COR-L47 (cell line): ENCODE measurements at regions not wholly inside any gene's neighbourhood (a gene's known extent, or its start where the extent isn't known, plus 50 kb on each side); places are given as distances from the start of the nearest gene placed in this dataset.

Source experiments
- DNase-seq: peaks from one replicate; lab custom pipeline; 2025; lab: John Stamatoyannopoulos, UW

DNA sequence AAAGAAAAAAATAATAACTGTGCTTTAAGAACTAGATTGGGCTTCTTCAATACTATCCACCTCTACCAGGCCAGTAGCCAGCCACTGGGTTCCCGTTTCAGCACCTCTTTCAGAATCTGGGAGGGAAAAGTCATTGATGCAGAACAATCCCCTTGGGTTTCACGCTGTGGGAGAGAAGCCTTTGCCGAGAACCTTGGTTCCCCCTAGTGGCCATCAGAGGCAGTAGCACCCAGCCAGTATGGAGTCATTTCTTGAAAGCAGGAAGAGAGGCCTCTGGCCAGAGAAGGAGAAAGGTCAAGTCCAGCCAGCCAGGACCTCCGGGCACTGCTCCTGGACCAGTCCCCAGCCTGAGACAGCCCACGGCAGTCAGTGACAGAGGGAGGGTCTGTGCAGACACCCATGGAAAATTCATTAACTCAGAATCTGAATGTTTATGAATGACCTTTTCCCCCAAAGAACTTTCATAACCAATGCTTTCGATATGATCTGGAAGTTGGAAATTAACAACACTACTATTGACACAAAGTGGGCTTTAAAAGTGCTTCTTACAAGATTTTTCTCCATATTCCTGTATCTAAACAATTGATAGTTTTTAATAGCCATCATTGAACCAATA, 51.2 kb upstream of the CDH5 start:
- peak; percentile 82 for DNase-seq

DNA sequence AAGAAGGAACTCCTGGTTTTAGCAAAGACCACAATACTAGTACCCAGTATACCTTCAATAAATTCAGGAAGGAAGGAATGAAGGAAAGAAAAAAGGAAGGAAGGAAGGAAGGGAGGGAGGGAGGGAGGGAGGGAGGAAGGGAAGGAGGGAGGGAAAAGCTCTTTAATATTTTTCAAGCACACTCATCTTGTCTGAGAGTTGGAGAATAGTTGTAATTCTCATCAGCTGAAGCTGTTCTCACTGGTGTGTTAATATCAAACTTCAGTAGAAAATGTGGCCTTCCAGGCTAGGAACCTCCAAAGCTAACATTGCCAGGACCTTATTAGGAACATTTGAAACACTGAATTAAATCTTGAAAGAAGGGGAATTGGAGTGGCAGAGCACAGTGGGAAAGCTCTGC, 55.2 kb upstream of the CDH5 start:
- no peak for DNase-seq

DNA sequence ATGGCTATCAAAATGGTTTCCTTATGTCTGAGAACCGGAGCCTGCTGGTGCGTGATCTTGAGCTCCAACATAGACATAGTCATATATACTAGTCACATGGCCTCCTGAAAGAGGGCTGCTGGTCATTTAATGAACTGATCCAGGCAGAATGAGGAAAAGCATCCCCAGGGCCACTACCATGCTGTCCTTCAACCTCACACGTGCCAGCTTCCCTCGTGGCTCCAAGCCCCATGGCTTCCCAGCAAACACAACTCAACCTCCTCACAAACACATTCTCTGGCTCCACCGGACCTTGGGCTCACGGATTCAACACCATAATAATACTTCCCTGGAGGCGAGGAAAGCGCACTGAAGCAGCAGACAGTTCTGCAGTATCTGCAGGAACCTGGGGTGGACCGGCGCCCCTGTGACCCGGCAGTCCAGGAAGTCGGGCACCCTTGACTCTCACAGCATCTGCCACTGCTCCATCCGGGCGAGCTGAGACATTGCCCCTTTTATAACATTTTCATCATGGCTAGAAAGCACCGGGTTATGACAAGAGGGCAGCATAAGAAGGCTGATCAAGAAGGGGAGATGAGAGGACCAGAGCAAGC, 57.2 kb upstream of the CDH5 start:
- DNase-seq = no peak

DNA sequence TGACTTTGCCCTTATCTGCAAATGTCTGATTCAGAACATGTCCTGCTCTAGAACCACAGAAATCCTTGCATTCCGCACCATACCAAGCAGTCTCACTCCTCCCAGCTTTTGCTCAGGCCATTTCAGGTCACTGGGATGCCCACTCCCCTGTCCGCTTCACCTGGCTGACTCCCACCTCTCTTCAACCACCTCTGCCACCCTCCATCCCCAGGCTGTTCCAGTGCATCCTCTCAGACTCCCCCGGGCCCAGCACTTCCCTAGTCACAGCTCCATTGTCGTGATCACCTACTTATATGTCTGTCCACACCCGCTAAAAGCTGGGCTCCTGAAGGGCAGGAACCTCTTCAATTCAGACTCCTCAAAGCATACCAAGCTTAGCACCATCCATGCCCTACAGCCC, 58.4 kb upstream of the CDH5 start:
- DNase-seq = no peak

DNA sequence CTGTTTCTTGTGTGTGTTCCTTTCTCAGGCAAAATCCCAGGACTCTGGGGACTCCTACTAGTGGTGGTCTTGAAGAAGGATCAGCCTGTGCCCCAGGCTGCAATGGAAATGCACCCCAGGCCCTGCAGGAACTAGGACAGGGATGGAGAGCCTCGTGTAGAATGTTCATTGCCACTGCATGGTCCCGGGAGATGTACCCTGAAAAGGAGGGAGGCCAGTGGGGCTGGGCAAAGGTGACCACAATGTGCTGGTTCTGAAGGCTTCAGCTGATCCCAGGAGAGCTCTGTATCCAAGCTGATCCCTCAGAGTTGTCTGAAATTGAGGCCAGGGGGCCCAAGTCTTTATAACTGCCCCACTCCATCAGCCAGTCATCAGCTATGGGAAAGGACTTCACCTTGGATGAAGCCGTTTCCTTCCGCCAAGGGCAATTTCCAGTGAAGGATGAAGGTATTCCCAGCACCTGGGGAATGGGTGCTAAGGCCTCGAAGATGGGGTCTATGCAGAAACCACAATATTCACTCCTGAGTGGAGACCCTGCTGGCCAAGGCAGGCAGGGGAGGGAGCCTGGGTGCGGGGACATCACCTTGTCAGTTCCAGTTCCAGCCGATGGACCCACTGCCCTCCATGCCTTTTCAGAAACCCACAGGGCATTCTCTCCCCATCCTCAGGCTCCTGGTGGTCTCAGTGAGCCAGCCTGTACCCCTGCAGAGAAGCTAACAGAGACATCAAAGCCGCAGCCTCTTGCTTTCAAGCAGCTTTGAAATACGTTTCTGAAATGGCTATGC, 59.9 kb upstream of the CDH5 start:
- DNase-seq = no peak

DNA sequence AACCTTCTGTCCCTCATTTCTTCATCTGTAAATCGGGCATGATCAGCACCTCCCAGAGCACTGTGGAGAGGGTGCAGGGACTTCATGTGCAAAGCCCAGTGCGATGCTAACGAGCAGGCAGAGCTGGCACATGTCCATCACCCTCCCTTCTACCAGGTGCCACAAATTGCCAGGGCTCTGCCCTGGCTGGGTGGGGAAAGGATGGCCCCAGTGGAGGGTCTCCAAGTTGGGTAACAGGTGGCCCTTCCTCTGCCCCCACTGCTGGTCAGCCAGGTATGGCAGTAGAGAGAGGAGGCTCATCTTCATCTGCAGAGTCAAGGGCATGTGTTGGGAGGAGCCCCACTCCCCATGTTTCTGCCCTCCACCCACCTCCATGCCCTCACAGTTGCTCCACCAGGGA, 61.5 kb upstream of the CDH5 start:
- no peak for DNase-seq

DNA sequence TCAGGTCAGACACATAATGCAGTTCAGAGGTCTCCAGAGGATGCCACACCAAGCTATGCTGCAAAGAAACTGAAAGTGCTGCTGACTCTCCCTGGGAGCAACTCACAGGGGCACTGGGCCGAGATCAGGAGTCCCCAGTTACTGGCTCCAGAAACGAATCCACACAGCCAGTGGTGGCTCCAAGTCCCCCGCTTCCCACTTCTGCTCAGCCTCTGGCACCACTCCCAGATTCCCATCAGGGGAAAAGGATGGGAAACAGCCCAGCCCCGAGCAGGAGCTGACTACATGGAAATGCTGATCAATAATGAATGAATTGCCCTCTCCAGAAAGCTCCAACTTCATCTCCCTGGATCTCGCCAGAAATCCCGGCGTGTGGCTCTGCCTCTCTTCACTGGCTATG, 62.3 kb upstream of the CDH5 start:
- DNase-seq = no peak

DNA sequence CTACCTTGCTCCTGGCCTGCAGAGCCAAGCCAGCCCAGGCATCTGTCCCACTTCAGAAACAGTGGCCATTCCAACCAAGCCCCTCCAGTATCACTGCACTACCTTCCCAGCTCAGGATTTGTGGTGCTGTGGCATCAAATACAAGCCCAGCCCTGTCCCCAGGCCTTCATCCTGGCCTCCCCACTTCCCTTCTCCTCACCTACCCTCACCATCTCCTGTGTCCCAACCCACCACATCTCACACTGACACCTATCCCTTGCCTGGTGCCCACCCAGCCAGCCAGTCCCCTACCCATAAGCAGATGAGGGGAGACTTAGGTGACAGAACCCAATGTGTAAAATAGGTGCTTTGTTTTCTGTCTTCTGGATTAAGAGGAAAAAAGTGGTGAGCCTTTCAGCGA, 66.0 kb upstream of the CDH5 start:
- DNase-seq = no peak

DNA sequence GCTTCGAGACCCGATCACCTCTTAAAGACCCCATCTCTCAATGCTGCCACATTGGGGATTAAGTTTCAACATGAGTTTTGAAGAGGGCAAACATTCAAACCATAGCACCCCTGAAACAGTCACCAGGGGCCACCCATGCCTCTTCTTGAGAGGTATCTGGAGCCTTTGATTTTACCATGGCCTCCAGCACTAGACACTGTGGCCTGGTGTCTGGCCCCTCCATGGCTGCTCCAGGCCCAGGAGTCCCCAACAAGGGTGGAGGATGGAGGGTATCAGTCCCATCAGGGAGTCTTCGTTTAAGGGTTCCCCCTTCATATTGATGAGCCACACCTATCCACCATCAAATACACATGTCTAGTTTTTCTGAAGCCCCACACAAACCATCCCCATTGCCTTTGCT, 66.5 kb upstream of the CDH5 start:
- no peak for DNase-seq

DNA sequence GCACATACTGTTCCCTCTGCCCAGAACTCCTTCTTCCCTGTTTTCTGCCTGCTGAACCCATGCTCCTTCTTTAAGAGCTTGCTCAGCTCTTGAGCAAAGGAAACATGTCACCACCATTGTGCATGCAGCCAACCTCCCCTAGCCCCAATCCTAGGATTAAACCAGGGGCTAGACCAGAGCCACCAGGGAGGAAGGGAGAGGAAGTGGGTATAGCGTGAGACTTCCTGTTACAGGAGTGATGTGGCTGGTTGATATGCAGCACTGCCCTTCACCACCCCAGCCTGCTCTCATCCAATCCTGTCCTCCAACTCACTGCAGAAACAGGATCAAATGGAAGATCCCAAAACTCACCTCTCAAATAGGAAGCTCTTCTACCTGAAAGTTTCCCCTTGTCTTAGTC, 67.1 kb upstream of the CDH5 start:
- DNase-seq = no peak

DNA sequence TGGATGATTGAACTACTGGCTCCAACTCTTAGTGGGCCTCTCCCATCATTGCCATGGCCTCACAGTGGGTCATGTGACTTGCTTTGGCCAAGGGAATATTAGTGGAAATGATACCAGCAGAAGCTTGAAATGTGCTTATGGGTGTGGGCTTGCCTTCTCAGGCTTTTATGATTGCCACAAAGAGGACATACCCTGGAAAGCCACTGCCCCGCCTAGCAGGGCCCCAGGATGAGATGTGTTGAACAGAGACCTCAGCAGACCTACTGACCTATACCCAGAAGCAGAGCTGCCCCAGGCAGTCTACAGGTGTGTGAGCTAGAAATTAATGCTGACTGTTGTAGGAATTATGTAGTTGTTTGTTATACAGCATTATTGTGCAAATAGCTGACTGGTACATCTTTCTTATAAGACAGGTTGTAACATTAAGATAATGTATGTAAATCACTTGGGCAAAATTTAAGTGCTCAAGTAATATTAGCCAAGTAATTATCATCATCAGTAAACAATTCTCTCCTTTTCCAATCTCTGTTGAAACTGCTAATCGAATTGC, 67.8 kb upstream of the CDH5 start:
- DNase-seq = no peak

DNA sequence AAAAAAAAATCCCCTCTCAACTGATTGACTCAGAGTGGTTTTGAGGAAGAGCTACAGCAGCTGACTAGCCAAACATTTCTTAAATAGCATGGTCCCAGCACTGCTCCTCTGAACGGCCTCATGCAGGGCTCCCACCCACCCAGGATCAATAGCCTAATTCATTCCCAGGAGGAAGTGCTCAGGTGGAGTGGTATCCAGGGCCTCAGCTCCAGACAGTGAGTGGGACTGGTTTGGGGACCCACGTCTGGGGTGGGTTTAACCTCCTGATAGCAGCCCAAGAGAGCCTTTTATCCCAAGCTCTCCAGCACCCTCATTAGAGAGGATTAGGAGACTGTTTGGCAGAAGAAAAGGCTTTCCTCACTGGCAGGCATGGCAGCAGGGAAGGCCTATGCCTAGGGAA, 68.5 kb upstream of the CDH5 start:
- DNase-seq = no peak

DNA sequence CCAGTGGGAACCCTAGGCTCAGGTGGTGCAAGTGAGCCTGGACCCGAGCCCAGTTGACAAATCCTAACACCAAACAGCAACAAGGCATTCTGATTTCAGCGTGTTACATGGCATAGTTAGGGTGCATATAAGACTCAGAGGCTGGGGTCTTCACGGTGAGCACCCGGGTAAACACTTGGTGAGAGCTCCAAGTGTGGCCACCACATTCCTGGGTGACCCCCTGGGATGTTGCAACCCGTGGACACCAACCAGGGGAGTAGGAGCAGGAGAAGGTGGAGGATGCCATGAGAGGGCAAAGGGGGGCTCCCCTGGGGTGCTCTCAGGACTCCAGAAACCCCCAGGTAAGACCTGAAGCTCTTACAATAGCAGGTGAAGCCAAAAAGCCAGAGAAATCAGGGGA, 69.9 kb upstream of the CDH5 start:
- no peak for DNase-seq

DNA sequence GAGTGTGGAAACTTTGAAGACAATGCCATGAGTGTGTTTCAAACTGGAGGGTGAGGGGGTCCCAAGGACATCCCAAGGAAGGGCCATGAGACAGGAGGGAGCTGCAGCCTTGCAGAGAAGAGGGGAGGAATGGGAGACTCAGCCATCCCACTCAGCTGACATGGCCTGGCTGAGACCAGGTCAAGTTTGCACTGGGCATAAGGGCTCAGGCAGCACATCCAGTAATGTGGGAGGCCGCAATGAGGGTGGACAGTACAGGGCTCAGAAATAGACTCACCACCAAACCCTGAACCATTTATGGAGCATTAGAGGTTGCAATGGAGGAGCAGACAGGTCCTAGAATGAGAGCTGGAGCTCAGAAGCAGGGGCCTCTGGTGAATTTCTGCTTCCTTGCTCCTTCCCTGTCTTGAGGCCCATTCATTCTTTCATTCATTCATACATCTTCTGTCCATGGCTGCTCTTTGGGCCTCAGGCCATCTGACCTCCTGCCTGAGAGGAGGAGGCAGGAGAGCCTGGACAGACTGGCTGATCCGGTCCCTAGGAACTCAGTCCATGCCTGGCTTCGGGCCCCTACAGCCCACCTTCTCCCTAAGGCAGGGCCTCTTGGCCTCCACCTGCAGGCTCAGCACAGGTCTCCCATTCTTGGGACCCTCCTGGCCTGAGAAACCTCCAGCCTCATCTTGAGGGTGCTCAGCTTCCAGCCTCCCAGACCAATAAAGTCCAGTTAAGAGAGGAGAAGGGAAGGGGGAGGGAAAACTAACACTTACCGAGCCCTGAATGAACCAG, 70.5 kb upstream of the CDH5 start:
- DNase-seq = no peak

DNA sequence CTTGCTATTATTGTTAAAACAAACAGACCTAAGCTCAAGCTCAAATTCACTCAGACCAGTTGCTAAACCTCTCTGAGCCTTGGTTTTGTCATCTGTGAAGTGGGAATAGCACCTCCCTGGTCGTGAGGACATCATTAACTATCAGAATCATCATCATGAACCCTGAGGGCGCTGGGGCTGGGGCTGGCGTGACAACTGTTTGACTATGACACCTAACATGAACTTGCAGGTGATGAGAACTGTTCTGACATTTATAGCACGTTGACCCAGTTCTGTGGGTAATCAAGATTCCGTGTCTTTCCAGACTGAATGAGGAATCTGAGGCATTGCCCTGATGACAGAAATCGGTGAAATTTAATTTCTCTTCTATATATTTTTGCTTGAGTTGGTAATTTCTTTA, 71.3 kb upstream of the CDH5 start:
- no peak for DNase-seq

DNA sequence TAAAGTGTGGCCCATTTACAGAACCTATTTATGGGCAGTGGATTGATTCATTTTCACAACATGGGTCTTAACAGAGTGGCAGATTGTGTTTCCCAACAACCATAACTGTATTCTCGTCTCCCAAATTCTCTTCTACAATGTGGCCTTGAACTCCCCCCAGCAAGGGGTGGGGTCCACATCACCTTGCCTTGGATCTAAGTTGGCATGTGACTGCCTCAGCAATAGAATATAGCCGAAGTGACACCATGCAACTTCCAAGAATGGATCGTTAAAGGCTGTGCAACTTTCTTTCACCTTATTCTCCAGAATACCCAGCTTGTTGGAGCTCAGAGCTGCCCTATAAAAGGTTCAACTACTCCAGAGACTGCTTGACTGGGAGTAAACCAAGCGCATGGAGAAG, 72.0 kb upstream of the CDH5 start:
- no peak for DNase-seq

DNA sequence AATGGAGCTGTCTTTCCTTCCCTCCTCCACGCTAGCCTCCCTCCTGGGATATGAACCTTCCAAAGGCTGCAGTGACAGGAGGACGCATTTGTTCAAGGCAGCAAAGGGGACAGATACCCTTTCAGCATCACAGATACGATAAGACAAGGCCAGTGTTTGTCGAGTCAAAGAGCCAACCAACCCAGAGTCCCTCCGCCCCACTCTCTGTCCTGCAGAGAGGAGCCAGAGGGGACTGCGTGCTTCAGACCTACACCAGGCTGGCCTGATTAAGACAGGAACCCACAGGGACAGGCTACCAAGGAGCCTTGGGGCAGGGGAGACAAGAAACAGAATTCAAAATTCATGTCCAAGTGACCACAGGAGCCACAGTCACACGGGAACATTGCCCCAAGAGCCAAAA, 72.6 kb upstream of the CDH5 start:
- DNase-seq = no peak

DNA sequence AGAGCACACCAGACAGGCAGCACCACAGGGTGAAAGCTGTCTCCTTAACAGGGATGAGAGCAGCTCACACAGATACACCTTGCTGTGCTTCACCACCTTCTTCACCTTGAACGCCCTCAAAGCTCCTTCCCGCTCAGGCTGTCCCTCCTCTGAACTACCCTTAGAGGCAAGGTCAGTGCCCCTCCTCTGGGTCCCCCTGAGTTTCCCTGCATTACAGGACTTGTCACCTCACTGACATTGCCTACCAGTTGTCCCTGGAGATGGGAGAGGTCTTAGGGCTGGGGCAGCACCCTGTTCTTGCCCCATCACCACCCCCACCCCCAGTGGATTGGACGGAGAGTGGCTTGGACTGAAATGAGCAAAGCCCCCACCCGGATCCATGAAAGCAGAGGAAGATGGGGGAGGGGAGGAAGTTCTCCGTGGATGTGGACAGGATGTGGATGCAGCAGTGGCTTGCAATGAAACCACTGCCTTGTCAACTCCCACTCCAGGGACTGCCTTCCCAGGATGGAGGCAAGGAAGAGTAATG, 73.2 kb upstream of the CDH5 start:
- DNase-seq = no peak

DNA sequence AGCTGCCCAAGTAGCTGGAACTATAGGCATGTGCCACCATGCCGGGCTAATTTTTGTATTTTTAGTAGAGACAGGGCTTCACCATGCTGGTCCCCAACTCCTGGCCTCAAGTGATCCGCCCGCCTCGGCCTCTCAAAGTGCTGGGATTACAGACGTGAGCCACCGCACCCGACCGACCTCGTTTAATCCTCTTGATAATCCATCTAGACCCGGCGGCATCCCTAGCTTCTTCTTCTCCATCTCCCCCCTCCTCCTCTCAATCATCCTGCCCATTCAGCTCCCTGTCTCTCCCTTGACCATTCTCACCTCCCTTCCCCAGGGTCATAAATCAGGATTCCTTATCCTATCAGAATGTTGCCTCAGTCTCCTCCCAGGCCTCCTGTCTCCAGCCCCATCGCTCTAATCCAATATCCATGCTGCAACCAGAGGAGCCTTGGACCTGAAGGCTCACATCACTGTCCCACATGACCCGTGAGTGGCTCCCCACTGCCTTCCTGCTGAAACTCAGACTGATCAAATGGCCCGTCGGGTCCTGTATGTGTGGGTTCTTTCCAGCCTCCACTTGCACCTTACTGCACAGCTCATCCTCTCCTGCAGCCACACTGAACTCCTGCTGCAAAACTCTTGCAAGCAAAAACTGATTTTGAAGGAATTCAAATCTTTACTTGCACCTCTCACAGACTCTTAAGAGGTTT, 74.1 kb upstream of the CDH5 start:
- DNase-seq = no peak

DNA sequence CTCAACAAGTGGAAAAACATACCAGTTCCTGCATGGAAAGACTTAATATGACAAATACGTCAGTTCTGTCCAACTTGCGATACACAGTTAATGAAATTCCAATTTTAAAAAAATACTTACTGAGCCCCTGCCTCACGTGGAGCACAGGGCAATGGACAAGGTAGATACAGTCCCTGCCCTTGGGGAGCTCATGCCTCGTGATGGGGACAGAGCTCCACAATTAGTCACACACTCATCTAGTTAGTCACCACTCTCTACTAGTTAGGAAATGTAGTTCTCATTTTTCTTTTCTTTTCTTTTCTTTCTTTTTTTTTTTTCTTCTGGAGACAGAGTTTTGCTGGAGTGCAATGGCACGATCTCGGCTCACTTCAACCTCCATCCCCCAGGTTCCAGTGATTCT, 74.7 kb upstream of the CDH5 start:
- no peak for DNase-seq

DNA sequence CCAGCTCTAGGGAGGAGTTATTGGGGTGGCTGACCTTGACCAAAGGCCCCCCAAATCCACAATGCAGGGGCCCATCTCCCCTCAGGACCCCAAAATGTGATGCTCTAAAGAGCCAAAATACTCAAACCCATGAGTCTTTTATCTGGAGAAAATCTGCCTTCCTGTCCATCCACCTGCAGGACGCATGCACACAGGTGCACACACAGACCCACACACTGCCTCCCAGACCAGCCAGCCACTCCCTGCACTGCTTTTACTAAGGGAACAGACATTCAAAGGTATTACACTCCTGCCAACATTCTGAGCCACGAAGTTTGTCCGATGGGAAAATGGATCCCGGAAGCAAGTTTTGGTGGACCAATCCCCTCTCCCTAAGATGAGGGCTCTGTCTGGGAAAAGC, 76.1 kb upstream of the CDH5 start:
- no peak for DNase-seq

DNA sequence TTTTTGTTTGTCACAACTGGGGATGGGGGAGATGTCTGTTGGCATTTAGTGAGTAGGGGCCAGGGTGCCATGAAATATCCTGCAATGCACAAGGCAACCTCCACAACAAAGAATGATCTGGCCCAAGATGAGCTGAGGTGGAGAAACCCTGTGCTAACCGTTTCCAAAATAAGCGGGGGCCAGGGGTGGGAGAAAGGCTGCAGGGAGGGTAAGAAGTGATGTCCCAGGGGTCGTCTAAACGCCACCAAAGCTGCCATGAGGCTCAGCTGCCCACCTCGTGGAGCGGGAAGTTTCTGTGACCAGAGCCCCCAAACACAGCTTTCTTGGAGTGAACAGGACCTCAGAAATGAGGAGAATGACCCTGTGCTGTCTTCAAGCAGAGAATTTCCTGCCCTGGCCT, 76.5 kb upstream of the CDH5 start:
- no peak for DNase-seq
